MM.1S (cell line): ENCODE measurements at regions not wholly inside any gene's neighbourhood (a gene's known extent, or its start where the extent isn't known, plus 50 kb on each side); places are given as distances from the start of the nearest gene placed in this dataset.

ENCODE experiments used
- DNase-seq: peaks from one replicate; pipeline ENCODE4 v3.0.0-alpha.2; 2015
- H2AFZ ChIP-seq: fragments of 300-600 bp; sonication (generic); 2 replicates; pipeline ENCODE4 v1.6.0; 2016; ENCODE audit warnings: antibody characterized with exemption, low read length
- H3F3A ChIP-seq: fragments of 300-600 bp; sonication (generic); 2 replicates; pipeline ENCODE4 v1.6.1; 2016; ENCODE audit warnings: mild to moderate bottlenecking, antibody characterized with exemption, low read length, moderate library complexity, mixed read lengths; ENCODE audit not compliant: insufficient read depth
- H3K27ac ChIP-seq: fragments of 300-600 bp; sonication (generic); 2 replicates; pipeline ENCODE4 v1.5.1; 2016; ENCODE audit warnings: mild to moderate bottlenecking, low read length
- H3K27me3 ChIP-seq: fragments of 300-600 bp; sonication (generic); replicated peaks from 2 replicates; pipeline ENCODE4 v1.6.0; 2016; ENCODE audit warnings: low read length; ENCODE audit not compliant: insufficient read depth
- H3K36me3 ChIP-seq: fragments of 300-600 bp; sonication (generic); replicated peaks from 2 replicates; pipeline ENCODE4 v1.6.1; 2016; ENCODE audit warnings: mild to moderate bottlenecking, low read length, mixed read lengths; ENCODE audit not compliant: insufficient read depth
- H3K4me1 ChIP-seq: fragments of 300-600 bp; sonication (generic); 2 replicates; pipeline ENCODE4 v1.6.1; 2016; ENCODE audit warnings: low read length, mixed read lengths
- H3K4me2 ChIP-seq: fragments of 300-600 bp; sonication (generic); 2 replicates; pipeline ENCODE4 v1.6.0; 2016; ENCODE audit warnings: low read depth, low read length
- H3K4me3 ChIP-seq: fragments of 300-600 bp; sonication (generic); 2 replicates; pipeline ENCODE4 v1.5.1; 2016; ENCODE audit warnings: low read length, mixed read lengths
- H3K79me2 ChIP-seq: fragments of 300-600 bp; sonication (generic); 2 replicates; pipeline ENCODE4 v1.6.1; 2016; ENCODE audit warnings: mixed run types, low read length, mixed read lengths
- H3K9ac ChIP-seq: fragments of 300-600 bp; sonication (generic); 2 replicates; pipeline ENCODE4 v1.6.1; 2016; ENCODE audit warnings: low read length, mixed read lengths
- H3K9me2 ChIP-seq: fragments of 300-600 bp; sonication (generic); replicated peaks from 2 replicates; pipeline ENCODE4 v1.6.1; 2016; ENCODE audit warnings: mild to moderate bottlenecking, low read length, mixed read lengths; ENCODE audit not compliant: insufficient read depth
- H3K9me3 ChIP-seq: fragments of 300-600 bp; sonication (generic); replicated peaks from 2 replicates; pipeline ENCODE4 v1.6.1; 2016; ENCODE audit warnings: mild to moderate bottlenecking, low read length, mixed read lengths; ENCODE audit not compliant: insufficient read depth
- H4K20me1 ChIP-seq: fragments of 300-600 bp; sonication (generic); 2 replicates; pipeline ENCODE4 v1.6.1; 2016; ENCODE audit warnings: mild to moderate bottlenecking, low read length, moderate library complexity, mixed read lengths; ENCODE audit not compliant: insufficient read depth
- CTCF ChIP-seq: fragments of 300-600 bp; sonication (generic); IDR thresholded peaks from 2 replicates; pipeline ENCODE4 v1.5.1; 2016; ENCODE audit warnings: antibody characterized with exemption, low read length, mixed read lengths
- EZH2 ChIP-seq: fragments of 300-600 bp; sonication (generic); optimal IDR thresholded peaks from 2 replicates; pipeline ENCODE3; 2017; ENCODE audit warnings: low read depth, mild to moderate bottlenecking, antibody characterized with exemption, low read length, mixed read lengths
- EZH2phosphoT487 ChIP-seq: fragments of 300-600 bp; sonication (generic); IDR thresholded peaks from 2 replicates; pipeline ENCODE4 v1.6.1; 2018; ENCODE audit warnings: antibody characterized with exemption, low read length

- no peaks in the 10 kb centered on the region for H3K9me3 ChIP-seq
- no peak for TF ChIP-seq CTCF
- no peaks in the 10 kb centered on the region for H3K36me3 ChIP-seq
- H3K27me3 ChIP-seq = no peaks in the 10 kb centered on the region
- no peak overlapping the region for H3K27ac ChIP-seq
- H3K4me2 ChIP-seq = no peak overlapping the region
- no peaks in the 10 kb centered on the region for H3K4me1 ChIP-seq
- no peak overlapping the region for H3K4me3 ChIP-seq
- no peak overlapping the region for H2AFZ ChIP-seq
- no peaks in the 10 kb centered on the region for H3K9me2 ChIP-seq
- no peak for DNase-seq
- H4K20me1 ChIP-seq = no peaks in the 10 kb centered on the region
- no peaks in the 10 kb centered on the region for H3K79me2 ChIP-seq
- no peaks in the 10 kb centered on the region for H3F3A ChIP-seq
- no peak overlapping the region for H3K9ac ChIP-seq
These were observed 826.0 kb downstream of the SLITRK1 start for GRCh38 chr13:83056269-83056668.

GRCh38 chr13:83048419-83048818 lies 833.9 kb downstream of the SLITRK1 start:
- no peaks in the 10 kb centered on the region for H3K9me3 ChIP-seq
- no peaks in the 10 kb centered on the region for H3K27me3 ChIP-seq
- no peak overlapping the region for H3K27ac ChIP-seq
- no peak overlapping the region for H3K9ac ChIP-seq
- H3K4me1 ChIP-seq = no peaks in the 10 kb centered on the region
- H3K9me2 ChIP-seq = no peaks in the 10 kb centered on the region
- H3K36me3 ChIP-seq = no peaks in the 10 kb centered on the region
- no peaks in the 10 kb centered on the region for H4K20me1 ChIP-seq
- no peak overlapping the region for H3K4me2 ChIP-seq
- DNase-seq = no peak
- TF ChIP-seq CTCF (no peak), EZH2phosphoT487 (no peak), EZH2 (no peak)
- H3F3A ChIP-seq = no peaks in the 10 kb centered on the region
- no peak overlapping the region for H3K4me3 ChIP-seq
- H3K79me2 ChIP-seq = no peaks in the 10 kb centered on the region
- H2AFZ ChIP-seq = no peak overlapping the region

GRCh38 chr13:83024955-83025594 lies 857.2 kb downstream of the SLITRK1 start:
- Histone ChIP-seq H3K9me2 (no peaks in the 10 kb centered on the region), H2AFZ (no peak overlapping the region), H3F3A (no peaks in the 10 kb centered on the region), H3K9me3 (no peaks in the 10 kb centered on the region), H4K20me1 (no peaks in the 10 kb centered on the region), H3K27me3 (no peaks in the 10 kb centered on the region), H3K4me1 (no peaks in the 10 kb centered on the region), H3K9ac (no peak overlapping the region), H3K4me3 (no peak overlapping the region), H3K4me2 (no peak overlapping the region), H3K79me2 (no peaks in the 10 kb centered on the region), H3K27ac (no peak overlapping the region), H3K36me3 (no peaks in the 10 kb centered on the region)
- no peak for DNase-seq
- TF ChIP-seq EZH2phosphoT487 (no peak), EZH2 (no peak), CTCF (no peak)
